BE2C (cell line): ENCODE measurements at regions not wholly inside any gene's neighbourhood (a gene's known extent, or its start where the extent isn't known, plus 50 kb on each side); places are given as distances from the start of the nearest gene placed in this dataset.
"Not testable (repeated sequence)": the region's sequence is repeated elsewhere in the genome, so short reads cannot be mapped to it uniquely, and the experiment has no call there.

Experiments
- DNase-seq: peaks from one replicate; pipeline ENCODE4 v3.0.0-alpha.2; 2020
- H3K27me3 ChIP-seq: fragments of 250-450 bp; sonication (Bioruptor Pico); 2 replicates; pipeline ENCODE4 v1.5.1; 2020; ENCODE audit warnings: mild to moderate bottlenecking
- H3K36me3 ChIP-seq: fragments of 250-450 bp; sonication (Bioruptor Pico); 2 replicates; pipeline ENCODE4 v1.5.1; 2020; ENCODE audit warnings: mild to moderate bottlenecking
- H3K4me1 ChIP-seq: fragments of 250-450 bp; sonication (Bioruptor Pico); 2 replicates; pipeline ENCODE4 v1.5.1; 2020
- H3K4me3 ChIP-seq: 2 replicates; pipeline ENCODE4 v1.5.1; 2011; ENCODE audit warnings: low read depth, low read length
- H3K9me3 ChIP-seq: fragments of 250-450 bp; sonication (Bioruptor Pico); 2 replicates; pipeline ENCODE4 v1.5.1; 2020
- TF ChIP-seq, protein P1 (sequence below): IDR thresholded peaks from 2 replicates; pipeline ENCODE4 v1.5.1; 2012; ENCODE audit warnings: mild to moderate bottlenecking, low read depth, low read length

DNA sequence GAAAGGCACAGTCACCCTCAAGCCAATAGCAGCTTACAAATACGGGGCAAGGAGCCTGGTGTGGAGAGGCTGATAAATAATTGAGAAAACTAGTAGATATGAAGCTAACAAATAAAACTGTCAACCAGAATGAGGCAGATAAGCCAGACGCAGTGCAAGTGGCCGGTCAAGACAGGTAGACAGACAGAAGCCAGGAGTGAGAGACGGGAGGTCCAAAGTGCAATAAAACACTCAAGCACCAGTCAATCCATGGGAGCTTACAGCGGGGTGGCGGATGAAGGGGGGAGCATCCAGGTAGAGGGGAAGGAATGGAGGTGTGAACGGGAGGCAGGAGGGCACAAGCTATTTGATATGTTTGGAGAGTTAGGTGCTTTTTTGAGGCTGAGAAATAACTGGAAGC lies 193.1 kb downstream of the FOXD4L6 start:
- Histone ChIP-seq H3K36me3 (no peaks in the 10 kb centered on the region), H3K9me3 (no peaks in the 10 kb centered on the region; the same call in 1 of the 2 replicates), H3K27me3 (no peaks in the 10 kb centered on the region), H3K4me1 (no peaks in the 10 kb centered on the region), H3K4me3 (no peak overlapping the region)
- no peak for DNase-seq
- TF ChIP-seq, protein P1, sequence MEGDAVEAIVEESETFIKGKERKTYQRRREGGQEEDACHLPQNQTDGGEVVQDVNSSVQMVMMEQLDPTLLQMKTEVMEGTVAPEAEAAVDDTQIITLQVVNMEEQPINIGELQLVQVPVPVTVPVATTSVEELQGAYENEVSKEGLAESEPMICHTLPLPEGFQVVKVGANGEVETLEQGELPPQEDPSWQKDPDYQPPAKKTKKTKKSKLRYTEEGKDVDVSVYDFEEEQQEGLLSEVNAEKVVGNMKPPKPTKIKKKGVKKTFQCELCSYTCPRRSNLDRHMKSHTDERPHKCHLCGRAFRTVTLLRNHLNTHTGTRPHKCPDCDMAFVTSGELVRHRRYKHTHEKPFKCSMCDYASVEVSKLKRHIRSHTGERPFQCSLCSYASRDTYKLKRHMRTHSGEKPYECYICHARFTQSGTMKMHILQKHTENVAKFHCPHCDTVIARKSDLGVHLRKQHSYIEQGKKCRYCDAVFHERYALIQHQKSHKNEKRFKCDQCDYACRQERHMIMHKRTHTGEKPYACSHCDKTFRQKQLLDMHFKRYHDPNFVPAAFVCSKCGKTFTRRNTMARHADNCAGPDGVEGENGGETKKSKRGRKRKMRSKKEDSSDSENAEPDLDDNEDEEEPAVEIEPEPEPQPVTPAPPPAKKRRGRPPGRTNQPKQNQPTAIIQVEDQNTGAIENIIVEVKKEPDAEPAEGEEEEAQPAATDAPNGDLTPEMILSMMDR = no peak

DNA sequence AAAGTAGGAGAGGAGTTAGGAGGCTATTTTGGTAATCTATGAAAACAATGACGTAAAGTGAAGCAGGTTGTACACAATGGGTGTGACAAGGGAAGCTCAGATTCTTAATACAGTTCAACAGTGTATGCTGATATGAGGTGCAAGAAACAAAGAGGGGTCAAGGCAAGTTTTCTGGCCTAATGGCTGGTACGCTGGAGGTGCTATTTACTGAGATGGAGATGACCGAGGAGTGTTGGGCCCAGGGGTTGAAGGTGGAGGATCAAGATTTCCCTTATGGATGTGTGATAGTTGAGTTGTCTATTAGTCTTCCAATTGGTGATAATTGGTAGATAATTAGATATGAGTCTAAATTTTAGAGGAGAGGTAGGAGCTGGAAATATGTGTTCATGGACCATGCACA lies 194.0 kb downstream of the FOXD4L6 start:
- not testable (repeated sequence) for DNase-seq, H3K9me3 ChIP-seq, H3K27me3 ChIP-seq, H3K36me3 ChIP-seq, H3K4me1 ChIP-seq, H3K4me3 ChIP-seq

DNA sequence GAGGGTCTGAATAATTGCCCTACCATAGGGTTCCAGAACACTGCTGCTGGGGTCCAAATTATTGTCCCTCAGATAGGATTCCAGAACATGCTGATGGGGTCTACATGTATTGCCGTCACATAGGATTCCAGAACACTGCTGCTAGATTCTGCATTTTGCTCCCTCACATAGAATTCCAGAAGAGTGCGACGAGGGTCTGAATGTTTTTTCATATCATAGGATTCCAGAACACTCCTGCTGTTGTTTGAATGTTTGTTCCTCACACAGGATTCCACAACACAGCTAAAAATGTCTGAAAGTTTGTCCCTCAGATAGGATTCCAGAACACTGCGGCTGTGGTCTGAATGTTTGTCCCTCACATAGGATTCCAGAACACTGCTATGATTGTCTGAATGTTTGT lies 198.1 kb downstream of the FOXD4L6 start:
- H3K4me1 ChIP-seq, H3K4me3 ChIP-seq, DNase-seq, H3K36me3 ChIP-seq, H3K9me3 ChIP-seq, H3K27me3 ChIP-seq: not testable (repeated sequence)

- not testable (repeated sequence) for H3K9me3 ChIP-seq
Measured at GRCh38 chr9:40929488-40929845, 199.0 kb downstream of the FOXD4L6 start.

GRCh38 chr9:40928803-40929487 lies 199.5 kb downstream of the FOXD4L6 start:
- Histone ChIP-seq H3K27me3 (no peaks in the 10 kb centered on the region), H3K36me3 (no peaks in the 10 kb centered on the region), H3K4me1 (no peaks in the 10 kb centered on the region), H3K9me3 (peaks cover 7% of the 10 kb centered on the region), H3K4me3 (no peak overlapping the region)
- no peak for DNase-seq
- TF ChIP-seq, protein P1 = no peak

More at GRCh38 chr9:40929488-40929845, 199.0 kb downstream of the FOXD4L6 start:
- not testable (repeated sequence) for H3K4me1 ChIP-seq, H3K27me3 ChIP-seq, H3K4me3 ChIP-seq, DNase-seq, H3K36me3 ChIP-seq

- Histone ChIP-seq H3K36me3 (no peaks in the 10 kb centered on the region), H3K9me3 (peaks cover 7% of the 10 kb centered on the region), H3K4me1 (no peaks in the 10 kb centered on the region), H3K4me3 (no peak overlapping the region), H3K27me3 (no peaks in the 10 kb centered on the region)
- TF ChIP-seq, protein P1 = no peak
- no peak for DNase-seq
Measured at GRCh38 chr9:40927851-40928802, 200.4 kb downstream of the FOXD4L6 start.

GRCh38 chr9:40927260-40927631 lies 201.2 kb downstream of the FOXD4L6 start:
- Histone ChIP-seq H3K4me1 (no peaks in the 10 kb centered on the region), H3K27me3 (no peaks in the 10 kb centered on the region), H3K36me3 (no peaks in the 10 kb centered on the region), H3K4me3 (no peak overlapping the region), H3K9me3 (peaks cover 7% of the 10 kb centered on the region)
- no peak for DNase-seq
- TF ChIP-seq, protein P1 = no peak
